AG09309 (cell line): ENCODE measurements at regions not wholly inside any gene's neighbourhood (a gene's known extent, or its start where the extent isn't known, plus 50 kb on each side); places are given as distances from the start of the nearest gene placed in this dataset.

ENCODE experiments used
- DNase-seq: peaks from one replicate; pipeline ENCODE4 v3.0.0-alpha.2; 2010; ENCODE audit warnings: low read depth
- H3K4me3 ChIP-seq: 2 replicates; pipeline ENCODE4 v1.5.1; 2011; ENCODE audit warnings: mild to moderate bottlenecking, low read depth, low read length, moderate library complexity; ENCODE audit not compliant: control insufficient read depth
- CTCF ChIP-seq: IDR thresholded peaks from 2 replicates; pipeline ENCODE4 v1.5.1; 2011; ENCODE audit warnings: mild to moderate bottlenecking, low read depth, low read length, inconsistent platforms; ENCODE audit not compliant: insufficient read depth, control insufficient read depth; ENCODE audit errors: missing control alignments

- no peak overlapping the region for H3K4me3 ChIP-seq
- DNase-seq: no peak
- TF ChIP-seq CTCF: no peak
Observed at GRCh38 chr1:25083481-25084345, 148.6 kb downstream of the SYF2 start.

GRCh38 chr1:25082995-25083394, 149.3 kb downstream of the SYF2 start:
- DNase-seq: no peak
- H3K4me3 ChIP-seq: no peak overlapping the region
- no peak for TF ChIP-seq CTCF

- no peak for TF ChIP-seq CTCF
- DNase-seq: no peak
- no peak overlapping the region for H3K4me3 ChIP-seq
Observed at GRCh38 chr1:25082216-25082899, 149.9 kb downstream of the SYF2 start.

GRCh38 chr1:25081496-25081895, 150.8 kb downstream of the SYF2 start:
- no peak for TF ChIP-seq CTCF
- no peak for DNase-seq
- no peak overlapping the region for H3K4me3 ChIP-seq

- no peak for TF ChIP-seq CTCF
- no peak overlapping the region for H3K4me3 ChIP-seq
- DNase-seq: no peak
Observed at GRCh38 chr1:25080294-25081209, 150.5 kb upstream of the RUNX3 start.

- TF ChIP-seq CTCF: no peak
- H3K4me3 ChIP-seq: no peak overlapping the region
- no peak for DNase-seq
Observed at GRCh38 chr1:25079048-25079447, 149.0 kb upstream of the RUNX3 start.
